Activated effector memory CD4-positive, alpha-beta T cell treated with anti-CD3 and anti-CD28 coated beads, Interleukin-2, amount 50 U/mL, for 16 hours (primary cell): ENCODE measurements at regions not wholly inside any gene's neighbourhood (a gene's known extent, or its start where the extent isn't known, plus 50 kb on each side); places are given as distances from the start of the nearest gene placed in this dataset.

ENCODE experiments used
- DNase-seq: peaks from one replicate; pipeline ENCODE4 v3.0.0-alpha.2; 2020

DNA sequence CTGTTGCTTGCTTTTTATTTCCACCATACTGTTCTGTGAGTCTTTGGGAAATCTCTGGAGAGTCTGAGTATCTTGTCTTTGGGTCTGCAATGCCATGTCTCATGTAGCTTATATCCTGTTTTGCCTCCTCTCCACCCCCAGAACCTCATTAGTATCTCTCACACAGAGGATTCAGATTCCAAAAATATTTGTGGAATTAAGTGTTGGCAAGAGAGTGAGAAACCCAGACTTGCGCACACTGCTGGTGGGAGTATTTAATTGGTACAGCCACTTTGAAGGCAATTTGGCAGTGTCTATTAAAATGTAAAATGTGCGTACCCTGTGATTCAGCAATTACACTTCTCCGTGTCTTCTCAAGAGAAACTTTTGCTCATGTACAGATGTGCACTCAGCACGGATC is 68.6 kb downstream of the ZNF621 start:
- no peak for DNase-seq

DNA sequence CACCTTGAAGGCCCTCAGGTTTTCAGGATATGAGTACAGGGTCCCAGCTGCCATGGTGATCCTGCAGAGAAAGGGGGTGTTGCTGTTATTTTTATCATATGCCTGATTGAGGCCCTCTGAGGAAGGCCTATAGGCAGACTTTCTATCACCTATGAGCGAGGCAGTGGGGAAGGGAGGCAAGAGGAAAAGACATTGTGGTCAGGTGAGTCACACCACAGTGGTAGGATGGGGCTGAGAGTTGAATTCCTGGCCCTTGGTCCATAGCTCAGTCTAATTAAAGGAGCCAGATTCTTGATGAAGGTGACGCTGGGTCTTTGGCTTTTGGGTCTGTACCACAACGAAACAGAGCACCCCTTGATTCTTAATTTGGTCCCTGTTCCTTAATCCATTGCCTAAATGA is 72.7 kb downstream of the ZNF621 start:
- DNase-seq: no peak

DNA sequence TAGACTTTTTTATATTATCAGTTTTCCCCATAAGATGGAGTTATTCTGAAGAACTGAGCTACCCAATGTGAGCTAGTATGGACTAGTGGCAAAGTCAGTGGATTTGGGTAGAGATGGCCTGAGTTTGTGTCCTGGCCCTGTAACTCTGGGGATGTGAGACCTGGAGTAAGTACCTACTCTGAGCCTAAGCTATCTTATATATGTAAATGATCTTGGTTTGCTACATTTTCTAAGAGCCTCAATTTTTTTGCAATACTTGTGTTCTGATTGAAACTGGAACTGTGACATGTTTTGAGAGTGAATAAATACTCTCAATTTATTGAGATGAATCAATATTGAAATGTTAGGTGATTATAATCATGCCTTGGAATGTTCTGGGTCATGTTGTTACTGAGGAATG is 73.6 kb downstream of the ZNF621 start:
- no peak for DNase-seq

DNA sequence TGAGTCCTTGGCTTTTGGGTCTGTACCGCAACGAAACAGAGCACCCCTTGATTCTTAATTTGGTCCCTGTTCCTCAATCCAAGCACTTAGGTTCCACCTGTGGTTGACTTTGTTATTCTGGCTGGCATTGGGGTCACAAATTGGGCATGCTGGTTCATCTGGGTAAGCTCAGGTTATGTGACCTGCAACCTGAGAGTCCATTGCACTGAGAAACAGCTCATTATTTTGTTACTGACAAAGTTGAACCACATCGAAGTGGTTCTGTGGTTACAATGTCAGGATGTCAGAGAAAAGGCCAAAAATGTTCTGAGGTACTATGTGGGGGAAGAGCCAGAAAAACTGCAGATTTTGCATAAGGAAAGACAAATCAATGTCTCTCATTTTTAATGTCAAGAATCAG is 74.2 kb downstream of the ZNF621 start:
- DNase-seq: no peak

DNA sequence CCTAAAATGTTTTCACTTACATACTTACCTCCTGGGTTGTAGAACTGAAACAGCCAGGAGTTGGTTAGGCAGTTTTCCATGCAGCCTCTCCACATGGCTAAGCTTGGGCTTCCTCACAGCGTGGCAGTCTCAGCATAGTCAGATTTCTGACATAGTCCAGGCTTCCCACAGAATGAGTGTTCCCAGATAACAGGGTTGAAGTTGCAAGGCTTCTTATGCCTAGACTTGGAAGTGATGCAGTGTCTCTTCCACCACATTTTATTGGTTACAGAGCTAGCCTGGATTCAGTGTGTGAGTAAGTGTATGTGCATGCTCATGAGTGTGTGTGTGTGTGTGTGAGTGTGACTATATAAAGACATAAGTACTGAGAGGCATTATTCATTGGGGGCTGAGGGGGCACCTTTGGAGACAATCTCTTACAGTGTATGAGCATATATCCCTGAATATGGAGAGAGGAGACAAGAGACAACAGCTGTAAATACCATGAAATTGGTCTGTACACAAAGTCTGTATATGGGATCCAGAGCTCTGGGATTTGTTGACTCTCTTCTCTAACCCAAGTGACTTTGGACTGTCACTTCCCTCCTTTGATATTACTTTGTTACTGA is 78.1 kb downstream of the ZNF621 start:
- no peak for DNase-seq

DNA sequence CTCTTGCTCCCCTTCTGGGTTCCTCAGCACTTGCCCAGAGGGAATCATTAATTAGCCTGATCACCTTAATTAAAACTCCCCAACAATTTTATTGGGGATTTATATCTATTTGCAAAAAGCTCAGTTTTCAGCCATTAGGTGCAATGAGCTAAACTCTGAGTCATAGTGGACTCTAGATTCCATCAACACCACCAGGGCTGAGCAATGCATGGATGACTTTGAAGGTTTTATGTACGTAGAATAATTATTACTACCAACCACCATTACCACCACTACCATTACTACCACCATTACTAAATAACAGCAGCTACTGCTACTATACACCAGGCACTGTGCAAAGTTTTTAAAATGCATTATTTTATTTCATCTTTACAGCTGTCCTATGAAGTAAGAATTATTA is 81.2 kb downstream of the ZNF621 start:
- no peak for DNase-seq

DNA sequence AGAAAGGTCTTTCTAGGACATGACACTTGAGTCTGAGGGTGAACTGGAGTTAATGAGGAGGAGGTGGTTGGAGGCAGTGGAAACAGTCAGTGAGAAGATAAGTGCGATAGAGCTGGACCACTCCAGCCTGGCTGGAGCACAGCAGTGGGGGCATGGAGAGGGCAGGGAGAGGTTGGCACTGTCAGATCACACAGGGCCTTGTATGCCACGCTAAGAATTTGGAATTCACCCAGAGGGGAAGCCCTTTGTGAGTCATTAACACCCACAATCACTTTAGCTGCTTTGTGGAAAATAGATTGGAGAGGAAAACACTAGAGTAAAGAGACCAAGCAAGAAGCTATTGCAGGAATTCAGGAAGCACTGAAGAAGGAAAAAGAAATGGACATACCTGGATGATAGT is 83.3 kb downstream of the ZNF621 start:
- no peak for DNase-seq

DNA sequence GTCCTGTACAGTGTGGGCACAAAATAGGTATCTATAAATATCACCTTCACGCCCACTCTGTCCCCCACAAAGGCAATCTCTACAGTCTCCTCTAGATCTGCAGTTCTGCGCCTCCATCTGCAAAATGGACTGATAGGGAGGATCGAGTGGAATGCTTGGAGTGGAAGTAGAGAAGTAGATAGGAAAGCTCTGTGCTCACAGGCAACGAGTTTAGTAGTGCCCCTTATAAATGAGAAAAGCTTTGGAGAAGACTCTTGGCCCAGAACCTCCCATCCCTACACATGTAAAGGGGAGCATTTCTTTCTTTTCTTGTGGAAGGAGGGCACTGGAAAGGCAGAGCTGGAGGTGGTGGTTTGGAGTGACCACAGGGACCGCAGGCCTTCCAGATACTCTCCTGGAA is 88.5 kb downstream of the ZNF621 start:
- DNase-seq: no peak

DNA sequence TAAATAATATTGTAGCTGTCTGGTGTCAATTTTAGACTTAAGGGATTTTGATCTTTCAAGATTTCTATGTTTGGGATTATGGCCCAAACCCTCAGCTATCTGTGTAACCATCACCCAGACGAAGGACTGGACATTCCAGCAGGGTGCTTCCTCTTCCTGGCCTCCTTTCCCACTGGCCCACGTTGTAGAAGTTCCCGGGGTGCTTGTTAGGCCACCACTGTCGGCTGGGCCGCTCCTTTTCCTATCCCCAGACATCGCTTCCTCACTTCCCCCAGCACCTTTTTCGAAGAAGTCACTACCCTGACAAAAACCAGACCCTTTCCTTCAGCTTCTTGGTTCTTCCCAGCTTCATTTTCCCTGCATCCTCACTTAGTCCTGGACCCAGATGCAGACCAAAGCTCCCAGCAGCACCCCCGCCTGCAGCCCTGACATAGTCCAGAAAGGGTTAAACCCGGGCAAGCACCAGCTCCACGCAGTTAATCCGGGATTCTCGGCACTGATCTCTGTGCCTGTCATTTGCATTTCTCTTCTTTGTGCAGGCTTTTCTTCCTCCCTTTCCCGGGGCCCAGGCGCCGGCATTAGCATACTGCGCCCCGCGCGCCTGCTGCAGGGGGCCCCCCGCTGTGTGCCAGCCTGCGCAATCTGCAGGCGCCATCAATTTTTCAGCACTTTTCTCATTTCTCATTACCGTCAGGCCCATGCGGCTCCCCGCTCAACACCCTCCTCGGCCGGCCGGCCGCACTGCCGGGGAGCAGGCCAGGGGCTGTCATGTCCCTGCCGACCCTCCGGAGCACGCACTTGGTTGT is 90.6 kb downstream of the ZNF621 start:
- DNase-seq: no peak

DNA sequence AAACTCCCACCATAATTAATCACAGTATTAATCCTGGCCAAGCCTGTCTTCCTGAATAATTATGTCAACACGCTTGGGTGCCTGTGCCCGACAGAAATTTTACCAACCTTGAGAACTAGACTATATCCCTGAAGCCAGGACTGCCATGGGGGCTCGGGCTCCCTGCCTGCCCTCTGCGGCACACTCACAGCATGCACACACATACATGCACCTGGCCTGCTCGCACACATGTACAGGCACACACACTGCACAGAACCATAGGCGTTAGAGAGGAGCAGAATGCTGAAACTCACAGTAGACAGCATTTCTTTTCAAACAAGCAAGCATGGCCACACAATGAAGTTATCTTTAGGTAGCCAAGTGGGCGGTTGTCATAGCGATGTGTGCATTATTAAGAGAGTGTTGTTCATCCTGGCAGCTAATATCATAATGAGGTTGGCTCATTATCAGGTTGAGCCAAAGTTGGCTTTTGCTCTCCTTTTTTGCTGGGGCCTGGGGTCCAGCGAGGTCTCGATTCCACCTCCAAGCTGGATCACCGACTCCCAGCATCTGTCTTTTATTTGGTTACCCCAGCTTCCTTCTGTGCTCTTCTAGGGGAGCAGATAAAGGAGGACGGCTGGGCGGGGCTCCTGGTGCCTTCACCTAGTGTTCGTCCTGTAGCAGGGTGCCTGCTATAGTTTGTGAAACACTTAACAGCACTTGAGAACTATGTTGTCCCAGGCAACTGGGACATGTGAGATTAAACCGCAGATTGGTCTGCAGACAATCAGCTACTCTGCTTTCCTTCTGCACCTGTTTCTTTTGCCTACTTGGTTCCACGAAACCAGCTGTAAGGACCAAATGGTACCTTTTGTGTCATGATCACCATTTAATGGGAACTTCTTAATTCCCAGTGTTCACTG is 91.4 kb downstream of the ZNF621 start:
- DNase-seq: no peak

DNA sequence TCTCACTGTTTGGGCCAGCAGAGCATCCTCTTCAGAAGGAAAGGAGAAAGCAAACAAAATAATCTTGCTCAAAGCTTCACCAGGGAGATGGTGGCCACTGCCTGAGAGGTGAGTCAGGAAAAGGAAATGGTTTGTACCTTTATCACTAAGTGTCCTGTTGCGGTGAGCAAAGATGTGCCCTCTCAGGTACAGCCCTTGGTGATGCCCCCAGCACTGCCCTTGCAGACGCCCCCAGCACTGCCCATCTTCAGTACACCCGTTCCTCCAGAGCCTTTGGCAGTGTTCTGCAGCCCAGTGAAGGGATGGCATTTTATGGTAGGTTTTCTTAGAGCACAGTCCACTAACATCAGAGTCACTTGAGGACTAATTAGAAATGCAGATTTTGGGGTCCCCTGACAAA is 92.3 kb downstream of the ZNF621 start:
- DNase-seq: no peak

DNA sequence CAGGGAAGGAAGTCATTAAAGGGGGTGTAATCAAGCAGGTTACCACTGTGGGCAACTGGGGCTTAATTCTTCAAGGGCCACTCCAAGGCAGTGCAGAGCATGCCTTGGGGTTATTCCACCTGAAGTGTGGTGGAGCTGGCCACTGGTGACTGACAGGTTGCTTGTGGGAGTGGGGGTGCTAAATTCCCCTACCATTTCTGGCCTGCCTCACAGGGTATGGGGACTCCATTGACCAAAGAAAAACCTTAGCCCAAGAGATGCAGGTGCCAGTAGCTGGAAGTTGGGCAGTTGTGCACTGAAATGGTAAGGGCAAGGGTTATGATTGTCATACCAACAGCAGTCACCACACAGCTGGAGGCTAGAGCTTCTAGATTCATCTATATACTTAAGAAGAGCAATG is 93.4 kb downstream of the ZNF621 start:
- no peak for DNase-seq

DNA sequence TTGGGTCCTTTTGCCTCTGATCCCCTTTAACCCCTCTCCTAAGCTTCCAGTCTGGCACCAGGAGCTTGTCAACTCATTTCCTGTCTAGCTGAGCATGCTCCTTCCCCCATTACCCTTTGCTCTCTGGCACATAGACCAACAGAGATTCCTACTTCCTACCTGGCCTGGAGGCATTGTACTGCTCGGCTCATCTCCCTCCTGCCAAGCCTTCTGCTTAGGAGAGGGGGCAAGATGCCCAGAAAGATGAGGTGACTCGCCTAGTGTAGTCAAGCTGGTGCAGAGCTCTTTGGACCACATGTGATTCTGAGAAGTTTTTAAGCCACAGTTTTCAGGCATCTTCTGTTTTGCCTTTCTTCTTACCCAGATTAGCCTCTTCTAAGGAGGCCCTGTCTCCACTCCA is 95.4 kb downstream of the ZNF621 start:
- DNase-seq: no peak

DNA sequence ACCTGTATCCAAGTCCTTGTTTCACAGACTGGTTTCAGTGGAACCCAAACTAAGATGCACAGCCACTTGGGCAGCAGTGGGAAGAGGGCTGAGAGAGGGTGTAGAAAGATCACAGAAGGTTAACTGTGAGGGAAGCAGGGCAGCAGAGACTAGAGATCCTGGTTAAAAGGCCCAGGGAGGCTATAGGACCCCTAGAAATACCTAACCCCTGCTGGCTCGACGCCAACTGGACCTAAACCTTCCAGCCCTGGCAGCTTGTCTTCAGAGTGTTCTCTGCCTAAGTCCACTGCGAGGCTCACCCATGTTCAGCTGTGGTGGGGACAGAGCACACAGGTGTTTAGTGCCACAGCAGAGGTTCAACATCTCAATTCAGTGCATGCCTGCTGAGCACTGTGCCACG is 96.5 kb downstream of the ZNF621 start:
- no peak for DNase-seq

DNA sequence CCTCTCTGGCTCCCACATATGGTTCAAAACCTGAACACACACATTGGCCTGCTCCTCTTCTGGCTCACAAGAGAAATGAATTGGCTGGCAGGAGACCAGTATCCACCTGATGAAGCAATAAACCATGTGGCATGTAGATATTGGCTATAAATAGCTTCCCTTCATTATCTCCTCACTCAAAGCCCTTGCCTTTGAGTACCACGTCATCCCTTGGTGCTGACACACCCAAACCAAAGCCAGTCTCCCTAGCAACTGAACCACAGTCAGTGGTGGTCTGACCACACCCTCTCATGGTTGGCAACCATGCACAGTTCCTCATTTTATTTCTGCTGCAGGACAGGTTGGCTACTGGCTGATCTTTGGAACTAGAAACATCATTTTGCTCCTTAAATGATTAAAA is 98.8 kb downstream of the ZNF621 start:
- DNase-seq: no peak

DNA sequence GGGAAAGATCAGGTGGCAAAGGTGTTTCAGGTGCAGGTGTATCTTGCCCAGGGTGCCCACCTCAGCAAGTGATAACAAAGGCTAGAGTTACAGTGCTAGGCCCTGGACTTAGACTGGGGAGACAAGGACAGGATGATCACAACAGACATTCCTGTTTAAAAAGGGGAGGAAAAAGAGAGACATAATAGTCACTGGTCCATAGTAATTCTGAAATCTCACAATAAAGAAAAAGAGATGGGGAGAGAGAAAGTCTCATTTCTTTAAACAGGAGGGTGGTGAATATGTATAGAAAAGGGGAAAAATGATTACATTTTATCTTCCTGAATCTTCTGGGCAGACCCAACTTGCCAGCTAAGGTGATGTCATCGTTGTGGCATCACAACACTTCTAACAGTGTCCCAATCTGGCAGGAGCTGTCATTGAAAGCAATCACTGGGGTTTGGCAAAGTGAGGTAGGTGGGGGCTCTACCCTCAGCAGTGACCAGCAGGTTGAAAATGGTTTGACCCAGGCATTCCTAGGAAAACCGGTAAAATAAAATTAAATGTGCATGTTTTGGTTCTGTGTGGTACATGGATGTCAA is 99.5 kb downstream of the ZNF621 start:
- DNase-seq: no peak

DNA sequence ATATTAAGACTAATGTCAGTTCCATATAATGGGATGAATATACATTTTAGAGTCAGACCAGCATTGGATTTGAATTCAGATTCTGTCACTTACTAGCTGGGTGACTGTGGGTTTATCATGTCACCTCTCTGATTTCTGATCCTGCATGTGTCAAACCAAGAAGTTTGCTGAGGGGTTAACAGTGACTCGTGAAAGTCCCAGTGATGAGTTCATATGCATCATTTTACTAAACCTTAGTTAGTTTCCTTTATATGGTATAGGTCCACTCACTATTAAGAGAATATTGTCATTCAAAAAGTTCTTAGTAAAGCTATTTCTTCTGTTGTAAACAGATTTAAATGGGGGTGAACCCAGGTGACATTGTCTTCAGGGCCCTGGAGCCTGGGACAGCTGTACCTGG is 102.3 kb downstream of the ZNF621 start:
- DNase-seq: no peak

DNA sequence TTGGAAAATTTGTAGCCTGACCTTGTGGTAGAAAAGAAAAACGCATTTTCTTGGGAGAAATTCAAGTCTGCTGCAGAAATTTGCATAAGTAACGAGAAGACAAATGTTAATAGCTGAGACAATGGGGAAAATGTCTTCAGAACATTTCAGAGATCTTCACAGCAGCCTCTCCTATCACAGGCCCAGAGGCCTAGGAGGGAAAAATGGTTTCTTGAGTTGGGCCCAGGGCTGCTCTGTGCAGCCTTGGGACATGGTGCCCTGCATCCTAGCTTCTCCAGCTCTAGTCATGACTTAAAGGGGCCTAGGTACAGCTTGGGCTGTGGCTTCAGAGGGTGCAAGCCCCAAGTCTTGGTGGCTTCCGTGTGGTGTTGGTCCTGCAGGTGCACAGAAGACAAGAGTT is 104.2 kb downstream of the ZNF621 start:
- DNase-seq: no peak

DNA sequence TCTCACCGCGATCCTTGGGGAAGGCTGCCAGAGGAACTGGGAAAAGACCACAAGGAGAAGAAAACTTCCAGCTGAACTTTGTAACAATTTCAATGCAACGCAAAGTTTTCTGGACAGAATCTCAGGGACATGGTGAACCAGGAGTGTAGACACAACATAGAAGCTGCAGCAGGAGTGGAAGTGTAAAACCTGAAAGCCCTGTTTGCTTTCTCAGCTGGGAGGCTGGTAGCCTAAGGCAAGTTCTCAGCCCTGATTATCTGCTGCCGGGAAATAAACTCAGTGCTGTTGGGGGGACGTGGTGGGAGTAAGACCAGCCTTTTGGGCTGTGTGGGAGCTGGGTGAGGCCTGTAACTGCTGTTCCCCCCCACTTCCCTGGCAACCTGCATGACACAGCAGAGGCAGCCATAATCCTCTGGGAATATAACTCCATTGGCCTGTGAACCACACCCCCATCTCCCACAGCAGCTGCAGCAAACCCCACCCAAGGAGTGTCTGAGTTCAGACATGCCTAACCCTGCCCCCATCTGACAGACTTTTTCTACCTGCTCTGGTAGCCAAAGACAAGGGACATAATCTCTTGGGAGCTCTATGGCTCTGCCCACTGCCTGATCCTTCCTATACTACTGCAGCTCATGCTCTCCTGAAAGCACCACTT is 106.7 kb downstream of the ZNF621 start:
- DNase-seq: no peak

DNA sequence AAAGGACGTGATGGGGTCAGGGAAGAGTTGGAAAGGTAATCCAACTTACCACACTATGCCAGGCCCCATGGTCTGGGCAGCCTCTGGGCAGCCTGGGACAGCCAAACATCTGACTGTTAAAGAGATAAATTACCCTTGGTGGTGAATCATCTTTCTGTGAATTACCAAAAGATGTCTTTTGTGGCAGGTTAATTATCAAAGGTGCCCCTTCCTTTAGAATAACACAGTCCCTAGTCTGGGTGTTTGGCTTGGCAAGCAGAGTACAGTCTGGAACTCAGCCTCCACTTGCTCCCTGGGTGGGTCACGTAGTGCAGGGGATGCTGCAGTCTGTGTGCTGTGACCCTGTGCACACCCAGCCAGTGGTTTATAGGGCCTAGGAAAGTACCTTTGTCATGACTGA is 113.1 kb downstream of the ZNF621 start:
- DNase-seq: no peak

DNA sequence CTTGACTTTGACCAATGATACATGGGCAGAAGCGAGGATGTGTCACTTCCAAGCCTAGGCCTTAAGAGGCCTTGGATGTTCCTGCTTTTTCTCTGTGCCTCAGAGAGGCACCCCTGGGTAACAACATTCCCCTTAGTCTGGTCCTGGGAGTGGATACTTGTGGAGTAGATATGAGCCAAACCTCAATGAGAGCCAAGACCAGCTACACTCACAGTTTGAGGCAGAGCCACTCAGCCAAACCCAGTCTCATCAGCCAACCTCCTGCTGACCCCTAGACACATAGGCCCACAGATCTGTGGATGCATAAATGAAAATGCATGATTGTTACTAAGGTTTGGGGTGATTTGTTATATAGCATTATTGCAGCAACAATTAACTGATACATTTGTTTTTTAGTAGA is 114.2 kb downstream of the ZNF621 start:
- no peak for DNase-seq

DNA sequence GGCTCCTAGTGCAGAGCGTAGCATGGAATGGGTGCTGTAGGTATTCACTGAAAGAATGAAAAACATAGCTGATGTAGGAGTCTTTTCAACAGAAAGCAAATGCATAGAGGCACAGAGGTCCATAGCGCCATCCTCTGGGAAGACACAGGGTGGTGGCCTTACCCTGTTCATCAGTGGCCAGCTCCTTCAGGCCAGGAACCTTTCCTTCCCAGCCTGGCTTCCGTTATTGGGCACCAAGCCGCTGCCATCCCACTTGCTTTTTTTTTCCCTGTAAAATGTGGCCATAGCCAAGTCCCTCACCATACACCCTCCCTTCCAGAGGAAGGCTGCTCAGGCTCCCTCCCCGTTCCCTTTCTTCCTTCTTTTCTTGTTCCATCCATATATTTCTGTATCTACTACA is 118.1 kb downstream of the ZNF621 start:
- no peak for DNase-seq

DNA sequence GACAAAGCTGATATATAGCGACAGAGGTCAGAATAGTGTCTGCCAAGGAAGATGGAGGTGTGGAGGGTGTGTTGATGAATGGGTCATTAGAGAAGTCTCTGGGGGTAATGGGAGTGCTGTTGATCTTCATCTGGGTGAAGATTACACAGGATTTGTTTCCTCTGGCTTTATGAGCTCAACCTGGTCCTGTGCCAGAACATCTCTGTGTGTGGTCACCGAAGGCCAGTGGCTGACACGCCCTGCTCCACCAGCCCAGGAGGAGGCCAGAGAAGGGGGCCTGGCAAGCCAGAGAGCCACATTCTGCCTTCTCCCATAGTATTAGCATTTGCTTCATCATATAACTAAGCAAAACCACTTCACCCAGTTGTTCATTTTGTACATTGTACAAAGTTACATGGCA is 121.1 kb downstream of the ZNF621 start:
- DNase-seq: no peak
